Keratinocyte (primary cell): ENCODE measurements at regions not wholly inside any gene's neighbourhood (a gene's known extent, or its start where the extent isn't known, plus 50 kb on each side); places are given as distances from the start of the nearest gene placed in this dataset.

Source experiments
- CTCF ChIP-seq, 3 experiments: IDR thresholded peaks in 1 of 3; conservative IDR thresholded peaks in 1 of 3; optimal IDR thresholded peaks in 1 of 3; 2 replicates in 2 of 3; 3 replicates in 1 of 3; pipeline versions ENCODE3 to v1.5.1; 2011; ENCODE audit warnings: low read length in 3 of 3, mild to moderate bottlenecking in 3 of 3, moderate library complexity in 2 of 3, control low read depth in 1 of 3, inconsistent platforms in 1 of 3; ENCODE audit not compliant: insufficient read depth in 2 of 3; ENCODE audit errors: extremely low read depth in 1 of 3
- EZH2 ChIP-seq: IDR thresholded peaks from one replicate; pipeline ENCODE4 v1.6.1; 2012; ENCODE audit warnings: inconsistent platforms, mild to moderate bottlenecking, low read length, moderate library complexity

GRCh38 chr13:54592201-54592600, 1563.6 kb downstream of the OLFM4 start:
- no peak for TF ChIP-seq CTCF (optimal IDR thresholded peaks at IDR 0.05 in 1 of 3, IDR thresholded peaks at IDR 0.05 in 1 of 3, conservative IDR thresholded peaks at IDR 0.05 in 1 of 3; ENCODE audit: extremely low read depth in 1 of 3, insufficient read depth in 2 of 3, low read length in 3 of 3)
- no peak for TF ChIP-seq EZH2
